ENCODE measurements at regions not wholly inside any gene's neighbourhood (a gene's known extent, or its start where the extent isn't known, plus 50 kb on each side); places are given as distances from the start of the nearest gene placed in this dataset.
A peak's percentile ranks its signal among the peaks of the same experiment; 100 is the strongest.

DNA sequence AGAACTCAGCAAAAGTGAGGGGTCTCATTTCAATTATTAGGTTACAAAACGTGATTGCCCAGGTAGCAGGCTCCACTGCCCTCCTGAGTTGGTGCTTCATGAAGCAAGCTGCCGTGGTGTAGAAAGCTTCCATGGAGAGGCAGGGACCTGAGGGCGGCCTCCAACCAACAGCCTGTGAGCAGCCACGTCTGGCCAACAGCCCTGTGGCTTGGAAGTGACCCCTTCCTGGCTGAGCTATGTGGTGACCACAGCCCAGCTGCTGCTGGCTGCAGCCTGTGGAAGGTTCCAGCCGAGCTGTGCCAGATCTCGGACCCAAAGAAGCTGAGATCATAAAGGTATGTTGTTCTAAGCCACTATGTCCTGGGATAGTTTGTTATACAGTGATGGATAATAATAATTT is 122.5 kb upstream of the KLF6 start:
- peak in 1 of 2 donors; percentile 55 for TF ChIP-seq POLR2A (IDR thresholded peaks at IDR 0.05)
- TF ChIP-seq CTCF (IDR thresholded peaks at IDR 0.05) = no peak

Data from thyroid gland (tissue), 4 donors.